A673 (cell line): ENCODE measurements at regions not wholly inside any gene's neighbourhood (a gene's known extent, or its start where the extent isn't known, plus 50 kb on each side); places are given as distances from the start of the nearest gene placed in this dataset.

Source experiments
- EZH2 ChIP-seq: fragments of 200-600 bp; sonication (generic); IDR thresholded peaks from 2 replicates; pipeline ENCODE4 v1.6.1; 2017; ENCODE audit warnings: borderline replicate concordance, low read depth, mild to moderate bottlenecking, mixed read lengths, antibody characterized with exemption, low read length; ENCODE audit not compliant: poor library complexity, severe bottlenecking
- TF ChIP-seq, protein P1 (sequence below): fragments of 300-800, 200-600 bp; sonication (generic); conservative IDR thresholded peaks from 2 replicates; pipeline ENCODE4 v1.5.1; 2017; ENCODE audit warnings: low read depth, mild to moderate bottlenecking, antibody characterized with exemption, low read length, moderate library complexity, mixed read lengths

DNA sequence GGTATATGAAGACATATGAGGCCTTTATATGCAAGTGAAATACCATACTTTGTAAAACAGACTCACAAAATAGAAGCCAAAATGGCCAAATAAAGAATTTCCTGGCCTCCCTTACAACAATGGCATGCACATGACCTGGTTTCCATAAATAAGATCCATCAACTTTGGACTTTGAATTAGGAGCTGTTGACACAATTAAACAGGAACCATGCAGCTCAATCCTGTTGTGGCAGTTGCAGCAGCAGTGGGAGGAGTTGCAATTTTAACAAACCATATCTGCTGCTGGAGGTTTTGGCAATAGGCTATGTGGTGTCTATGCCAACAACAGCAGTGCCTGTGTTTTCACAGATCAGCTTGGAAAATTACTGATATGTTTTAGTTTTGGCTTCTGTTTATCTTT lies 818.6 kb downstream of the FAM181B start:
- TF ChIP-seq, protein P1, sequence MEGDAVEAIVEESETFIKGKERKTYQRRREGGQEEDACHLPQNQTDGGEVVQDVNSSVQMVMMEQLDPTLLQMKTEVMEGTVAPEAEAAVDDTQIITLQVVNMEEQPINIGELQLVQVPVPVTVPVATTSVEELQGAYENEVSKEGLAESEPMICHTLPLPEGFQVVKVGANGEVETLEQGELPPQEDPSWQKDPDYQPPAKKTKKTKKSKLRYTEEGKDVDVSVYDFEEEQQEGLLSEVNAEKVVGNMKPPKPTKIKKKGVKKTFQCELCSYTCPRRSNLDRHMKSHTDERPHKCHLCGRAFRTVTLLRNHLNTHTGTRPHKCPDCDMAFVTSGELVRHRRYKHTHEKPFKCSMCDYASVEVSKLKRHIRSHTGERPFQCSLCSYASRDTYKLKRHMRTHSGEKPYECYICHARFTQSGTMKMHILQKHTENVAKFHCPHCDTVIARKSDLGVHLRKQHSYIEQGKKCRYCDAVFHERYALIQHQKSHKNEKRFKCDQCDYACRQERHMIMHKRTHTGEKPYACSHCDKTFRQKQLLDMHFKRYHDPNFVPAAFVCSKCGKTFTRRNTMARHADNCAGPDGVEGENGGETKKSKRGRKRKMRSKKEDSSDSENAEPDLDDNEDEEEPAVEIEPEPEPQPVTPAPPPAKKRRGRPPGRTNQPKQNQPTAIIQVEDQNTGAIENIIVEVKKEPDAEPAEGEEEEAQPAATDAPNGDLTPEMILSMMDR: no peak
- no peak for TF ChIP-seq EZH2
